ENCODE measurements at regions not wholly inside any gene's neighbourhood (a gene's known extent, or its start where the extent isn't known, plus 50 kb on each side); places are given as distances from the start of the nearest gene placed in this dataset.

DNA sequence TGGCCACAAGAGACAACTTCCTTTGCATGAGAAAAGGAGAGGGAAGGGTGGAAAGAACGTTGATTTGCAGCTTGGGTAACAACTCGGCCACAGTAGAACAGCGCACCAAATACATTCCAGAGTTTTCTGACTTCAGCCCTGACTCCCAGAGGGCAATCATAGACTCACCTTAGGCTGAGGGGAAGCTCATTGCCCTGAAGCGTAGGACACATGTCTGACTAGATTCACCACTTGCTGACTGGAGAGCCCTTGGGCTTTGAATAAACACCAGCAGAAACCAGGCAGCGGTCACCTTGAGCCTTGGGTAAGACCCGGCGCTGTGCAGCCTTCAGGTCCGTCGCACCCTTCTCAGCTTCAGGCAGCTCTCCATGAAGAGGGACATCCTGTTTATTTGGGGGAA, 151.8 kb upstream of the GRIA4 start:
- POLR2A ChIA-PET, result no interaction called here
- FAIRE-seq, result no peak
- intact Hi-C loops (cut with micrococcal nuclease), result no loop called here

More for the DNA sequence above, 151.8 kb upstream of the GRIA4 start:
- Histone ChIP-seq H3K4me3 (no peak overlapping the region), H3K4me2 (ENCODE audit: insufficient read depth, low read length) (no peak overlapping the region), H2AFZ (ENCODE audit: low read depth, low read length) (no peak overlapping the region), H3K79me2 (ENCODE audit: control insufficient read depth, insufficient read depth, low read length) (no peaks in the 10 kb centered on the region; the same call in 2 of the 3 replicates), H3K27me3 (ENCODE audit: control insufficient read depth in 2 of 2, insufficient read depth in 2 of 2, low read length in 2 of 2) (no peaks in the 10 kb centered on the region), H3K9me3 (replicated peaks; ENCODE audit: control insufficient read depth, insufficient read depth, low read depth, low read length) (no peaks in the 10 kb centered on the region), H3K4me1 (replicated peaks in 1 of 2; ENCODE audit: control insufficient read depth in 2 of 2, insufficient read depth in 2 of 2, low read length in 2 of 2) (no peaks in the 10 kb centered on the region), H3K27ac (ENCODE audit: extremely low read depth, low read depth, low read length) (no peak overlapping the region), H3K9me1 (ENCODE audit: control insufficient read depth, insufficient read depth, low read length) (no peaks in the 10 kb centered on the region), H3K36me3 (ENCODE audit: control insufficient read depth, insufficient read depth, low read length) (peaks cover 12% of the 10 kb centered on the region; the same call in 2 of the 3 replicates), H4K20me1 (replicated peaks; ENCODE audit: control insufficient read depth, insufficient read depth, low read length) (no peaks in the 10 kb centered on the region), H3K9ac (ENCODE audit: insufficient read depth in 1 of 2, low read depth in 2 of 2, low read length in 2 of 2) (no peak overlapping the region)
- CTCF ChIA-PET (ENCODE audit: low intra/inter-chr PET ratio), result no interaction called here
- WGBS (ENCODE audit: insufficient coverage, low coverage, missing lambda C conversion rate), result 83% methylated on average over 8 of the region's 9 CpGs
- in situ Hi-C loops (cut with MboI), result no loop called here
- BruUV-seq (replicated peaks), result no TSS peak
- DNase-seq (ENCODE audit: extremely low read depth in 1 of 4, low spot score in 3 of 4) (no peak), ATAC-seq (no peak)
- TF ChIP-seq, protein P1, sequence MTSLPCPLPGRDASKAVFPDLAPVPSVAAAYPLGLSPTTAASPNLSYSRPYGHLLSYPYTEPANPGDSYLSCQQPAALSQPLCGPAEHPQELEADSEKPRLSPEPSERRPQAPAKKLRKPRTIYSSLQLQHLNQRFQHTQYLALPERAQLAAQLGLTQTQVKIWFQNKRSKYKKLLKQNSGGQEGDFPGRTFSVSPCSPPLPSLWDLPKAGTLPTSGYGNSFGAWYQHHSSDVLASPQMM (CRISPR knock-in tag; IDR thresholded peaks at IDR 0.05), result no peak
- TF ChIP-seq HSF4 (CRISPR knock-in tag; IDR thresholded peaks at IDR 0.05; ENCODE audit: borderline replicate concordance), result no peak
- no peak for TF ChIP-seq EZH2 (IDR thresholded peaks at IDR 0.05; ENCODE audit: borderline replicate concordance, low read depth, low read length)
- TF ChIP-seq ADNP (tag; IDR thresholded peaks at IDR 0.05), result no peak
- TF ChIP-seq HIVEP1 (CRISPR knock-in tag; IDR thresholded peaks at IDR 0.05), result no peak
- TF ChIP-seq FIP1L1 (IDR thresholded peaks at IDR 0.05; ENCODE audit: low read depth, low read length, poor library complexity, severe bottlenecking), result no peak
- TF ChIP-seq, protein P2, sequence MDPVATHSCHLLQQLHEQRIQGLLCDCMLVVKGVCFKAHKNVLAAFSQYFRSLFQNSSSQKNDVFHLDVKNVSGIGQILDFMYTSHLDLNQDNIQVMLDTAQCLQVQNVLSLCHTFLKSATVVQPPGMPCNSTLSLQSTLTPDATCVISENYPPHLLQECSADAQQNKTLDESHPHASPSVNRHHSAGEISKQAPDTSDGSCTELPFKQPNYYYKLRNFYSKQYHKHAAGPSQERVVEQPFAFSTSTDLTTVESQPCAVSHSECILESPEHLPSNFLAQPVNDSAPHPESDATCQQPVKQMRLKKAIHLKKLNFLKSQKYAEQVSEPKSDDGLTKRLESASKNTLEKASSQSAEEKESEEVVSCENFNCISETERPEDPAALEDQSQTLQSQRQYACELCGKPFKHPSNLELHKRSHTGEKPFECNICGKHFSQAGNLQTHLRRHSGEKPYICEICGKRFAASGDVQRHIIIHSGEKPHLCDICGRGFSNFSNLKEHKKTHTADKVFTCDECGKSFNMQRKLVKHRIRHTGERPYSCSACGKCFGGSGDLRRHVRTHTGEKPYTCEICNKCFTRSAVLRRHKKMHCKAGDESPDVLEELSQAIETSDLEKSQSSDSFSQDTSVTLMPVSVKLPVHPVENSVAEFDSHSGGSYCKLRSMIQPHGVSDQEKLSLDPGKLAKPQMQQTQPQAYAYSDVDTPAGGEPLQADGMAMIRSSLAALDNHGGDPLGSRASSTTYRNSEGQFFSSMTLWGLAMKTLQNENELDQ (CRISPR knock-in tag; IDR thresholded peaks at IDR 0.05; ENCODE audit: borderline replicate concordance), result no peak
- TF ChIP-seq SRSF1 (IDR thresholded peaks at IDR 0.05; ENCODE audit: low read depth, low read length), result no peak
- TF ChIP-seq MTA2 (IDR thresholded peaks at IDR 0.05; ENCODE audit: low read depth), result no peak
- TF ChIP-seq FOXA1 (IDR thresholded peaks at IDR 0.05; ENCODE audit: borderline replicate concordance), result no peak
- no peak for TF ChIP-seq ZNF583 (CRISPR knock-in tag; IDR thresholded peaks at IDR 0.05)
- TF ChIP-seq GATA2 (CRISPR knock-in tag; IDR thresholded peaks at IDR 0.05), result no peak
- TF ChIP-seq ZNF778 (CRISPR knock-in tag; IDR thresholded peaks at IDR 0.05), result no peak
- TF ChIP-seq TARDBP (IDR thresholded peaks at IDR 0.05), result no peak
- TF ChIP-seq, protein P3, sequence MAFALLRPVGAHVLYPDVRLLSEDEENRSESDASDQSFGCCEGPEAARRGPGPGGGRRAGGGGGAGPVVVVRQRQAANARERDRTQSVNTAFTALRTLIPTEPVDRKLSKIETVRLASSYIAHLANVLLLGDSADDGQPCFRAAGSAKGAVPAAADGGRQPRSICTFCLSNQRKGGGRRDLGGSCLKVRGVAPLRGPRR (CRISPR knock-in tag; IDR thresholded peaks at IDR 0.05), result no peak
